A673 (cell line): ENCODE measurements at regions not wholly inside any gene's neighbourhood (a gene's known extent, or its start where the extent isn't known, plus 50 kb on each side); places are given as distances from the start of the nearest gene placed in this dataset.

Experiments
- CTCF ChIP-seq: fragments of 300-800, 200-600 bp; sonication (generic); conservative IDR thresholded peaks from 2 replicates; pipeline ENCODE4 v1.5.1; 2017; ENCODE audit warnings: low read depth, mild to moderate bottlenecking, antibody characterized with exemption, low read length, moderate library complexity, mixed read lengths
- EZH2 ChIP-seq: fragments of 200-600 bp; sonication (generic); IDR thresholded peaks from 2 replicates; pipeline ENCODE4 v1.6.1; 2017; ENCODE audit warnings: borderline replicate concordance, low read depth, mild to moderate bottlenecking, mixed read lengths, antibody characterized with exemption, low read length; ENCODE audit not compliant: poor library complexity, severe bottlenecking

GRCh38 chr5:109943701-109944235, 254.0 kb downstream of the MAN2A1 start:
- TF ChIP-seq EZH2 (no peak), CTCF (no peak)
